WTC11 (cell line): ENCODE measurements at regions not wholly inside any gene's neighbourhood (a gene's known extent, or its start where the extent isn't known, plus 50 kb on each side); places are given as distances from the start of the nearest gene placed in this dataset.

Source experiments
- ATAC-seq: fragments of 200-7000 bp; cut with Tn5 transposase; 2 replicates; pipeline ENCODE4 v1.10.0; 2021; ENCODE audit warnings: mild to moderate bottlenecking, moderate library complexity
- CTCF ChIA-PET: fragments of 300-600 bp; sonication (Branson Sonifier 250); formaldehyde crosslinking; loops from one replicate; lab custom pipeline; 2021; ENCODE audit warnings: antibody characterized with exemption; lab: Charles Lee
- POLR2A ChIA-PET: fragments of 350-600 bp; sonication (Branson Sonifier 250); formaldehyde crosslinking; loops from one replicate; lab custom pipeline; 2021; ENCODE audit warnings: antibody characterized with exemption; lab: Charles Lee
- DNase-seq: peaks from one replicate; pipeline ENCODE4 v3.0.0; 2021; ENCODE audit warnings: low spot score
- H3K27ac Mint-ChIP-seq: 2 replicates; pipeline ENCODE4 v1.8.0; 2021; ENCODE audit warnings: mixed read lengths
- H3K27me3 Mint-ChIP-seq: 2 replicates; pipeline ENCODE4 v1.8.0; 2021; ENCODE audit warnings: low read depth, mild to moderate bottlenecking, moderate library complexity, mixed read lengths
- H3K36me3 Mint-ChIP-seq: 2 replicates; pipeline ENCODE4 v1.8.0; 2021; ENCODE audit warnings: mixed read lengths
- H3K4me1 Mint-ChIP-seq: 2 replicates; pipeline ENCODE4 v1.8.0; 2022; ENCODE audit warnings: mixed read lengths
- H3K4me3 Mint-ChIP-seq: 2 replicates; pipeline ENCODE4 v1.8.0; 2021; ENCODE audit warnings: mild to moderate bottlenecking, moderate library complexity, mixed read lengths
- H3K9me3 Mint-ChIP-seq: 2 replicates; pipeline ENCODE4 v1.8.0; 2021; ENCODE audit warnings: mixed read lengths
- AFF4 ChIP-seq: sonication (generic); formaldehyde crosslinking; IDR thresholded peaks from 2 replicates; pipeline ENCODE4 v1.8.1; 2023; ENCODE audit warnings: mild to moderate bottlenecking, missing genetic modification reagents, borderline replicate concordance
- ARID4B ChIP-seq: sonication (generic); formaldehyde crosslinking; IDR thresholded peaks from 2 replicates; pipeline ENCODE4 v1.8.0; 2023; ENCODE audit warnings: missing genetic modification reagents, mild to moderate bottlenecking, borderline replicate concordance
- E2F4 ChIP-seq: sonication (generic); formaldehyde crosslinking; IDR thresholded peaks from 2 replicates; pipeline ENCODE4 v1.8.1; 2022; ENCODE audit warnings: low read depth, mild to moderate bottlenecking, moderate library complexity, missing genetic modification reagents, borderline replicate concordance
- E2F5 ChIP-seq: sonication (generic); formaldehyde crosslinking; IDR thresholded peaks from 2 replicates; pipeline ENCODE4 v1.8.1; 2022; ENCODE audit warnings: mild to moderate bottlenecking, moderate library complexity, missing genetic modification reagents
- ESRRA ChIP-seq: sonication (generic); formaldehyde crosslinking; IDR thresholded peaks from 2 replicates; pipeline ENCODE4 v1.8.1; 2022; ENCODE audit warnings: mild to moderate bottlenecking, missing genetic modification reagents, borderline replicate concordance
- GABPB1 ChIP-seq: sonication (generic); formaldehyde crosslinking; IDR thresholded peaks from 2 replicates; pipeline ENCODE4 v1.8.1; 2023; ENCODE audit warnings: mild to moderate bottlenecking, missing genetic modification reagents
- JAZF1 ChIP-seq: fragments of 250-450 bp; sonication (Bioruptor Pico); IDR thresholded peaks from 2 replicates; pipeline ENCODE4 v1.9.0; 2021; ENCODE audit warnings: moderate library complexity, mild to moderate bottlenecking, inconsistent platforms
- KAT7 ChIP-seq: sonication (generic); formaldehyde crosslinking; IDR thresholded peaks from 2 replicates; pipeline ENCODE4 v1.8.1; 2023; ENCODE audit warnings: missing genetic modification reagents, mild to moderate bottlenecking, borderline replicate concordance
- MLX ChIP-seq: sonication (generic); formaldehyde crosslinking; IDR thresholded peaks from 2 replicates; pipeline ENCODE4 v1.8.1; 2023; ENCODE audit warnings: mild to moderate bottlenecking, missing genetic modification reagents, moderate library complexity
- NFE2L1 ChIP-seq: sonication (generic); formaldehyde crosslinking; IDR thresholded peaks from 2 replicates; pipeline ENCODE4 v1.8.1; 2023; ENCODE audit warnings: missing genetic modification reagents
- NR2C2 ChIP-seq: sonication (generic); formaldehyde crosslinking; IDR thresholded peaks from 2 replicates; pipeline ENCODE4 v1.8.0; 2022; ENCODE audit warnings: mild to moderate bottlenecking, missing genetic modification reagents
- NR3C1 ChIP-seq: sonication (generic); formaldehyde crosslinking; conservative IDR thresholded peaks from 2 replicates; pipeline ENCODE4 v1.8.1; 2023; ENCODE audit warnings: low read depth, mild to moderate bottlenecking, missing genetic modification reagents
- OVOL2 ChIP-seq: fragments of 250-450 bp; sonication (Bioruptor Pico); IDR thresholded peaks from 2 replicates; pipeline ENCODE4 v1.9.0; 2021; ENCODE audit warnings: mild to moderate bottlenecking, borderline replicate concordance
- PREB ChIP-seq: sonication (generic); formaldehyde crosslinking; IDR thresholded peaks from 2 replicates; pipeline ENCODE4 v1.8.1; 2022; ENCODE audit warnings: mild to moderate bottlenecking, missing genetic modification reagents, moderate library complexity, borderline replicate concordance
- SP1 ChIP-seq: sonication (generic); formaldehyde crosslinking; conservative IDR thresholded peaks from 2 replicates; pipeline ENCODE4 v1.8.1; 2022; ENCODE audit warnings: missing genetic modification reagents
- STAT6 ChIP-seq: sonication (generic); formaldehyde crosslinking; conservative IDR thresholded peaks from 2 replicates; pipeline ENCODE4 v1.8.1; 2023; ENCODE audit warnings: mild to moderate bottlenecking, low read depth, missing genetic modification reagents, moderate library complexity
- USF1 ChIP-seq: sonication (generic); formaldehyde crosslinking; IDR thresholded peaks from 2 replicates; pipeline ENCODE4 v1.8.0; 2022; ENCODE audit warnings: mild to moderate bottlenecking, missing genetic modification reagents
- ZNF219 ChIP-seq: sonication (generic); formaldehyde crosslinking; IDR thresholded peaks from 2 replicates; pipeline ENCODE4 v1.8.0; 2023; ENCODE audit warnings: missing genetic modification reagents, mild to moderate bottlenecking, borderline replicate concordance
- ZNF416 ChIP-seq: fragments of 250-450 bp; sonication (Bioruptor Pico); IDR thresholded peaks from 2 replicates; pipeline ENCODE4 v1.9.0; 2021; ENCODE audit warnings: mild to moderate bottlenecking, inconsistent platforms

- ChIA-PET POLR2A (no interaction called here), CTCF (no interaction called here)
- DNase-seq (no peak), ATAC-seq (no peak)
- Mint-ChIP-seq H3K4me1 (no peaks in the 10 kb centered on the region), H3K9me3 (no peaks in the 10 kb centered on the region), H3K27me3 (no peaks in the 10 kb centered on the region), H3K27ac (no peak overlapping the region), H3K36me3 (no peaks in the 10 kb centered on the region), H3K4me3 (no peak overlapping the region)
- no peak for TF ChIP-seq STAT6 (CRISPR knock-in tag)
- no peak for TF ChIP-seq E2F5
- no peak for TF ChIP-seq NR2C2 (CRISPR knock-in tag)
- TF ChIP-seq ZNF416 (CRISPR knock-in tag): no peak
- no peak for TF ChIP-seq USF1 (CRISPR knock-in tag)
- no peak for TF ChIP-seq PREB
- TF ChIP-seq AFF4: no peak
- no peak for TF ChIP-seq OVOL2
- TF ChIP-seq NFE2L1 (CRISPR knock-in tag): no peak
- TF ChIP-seq GABPB1 (CRISPR knock-in tag): no peak
- TF ChIP-seq JAZF1 (CRISPR knock-in tag): no peak
- TF ChIP-seq ZNF219 (CRISPR knock-in tag): no peak
These were observed 803.3 kb downstream of the DIPK2A start for GRCh38 chr3:144774897-144775296.

- no peak for DNase-seq
- Mint-ChIP-seq H3K36me3 (no peaks in the 10 kb centered on the region), H3K4me3 (no peak overlapping the region), H3K27me3 (no peaks in the 10 kb centered on the region), H3K27ac (no peak overlapping the region), H3K4me1 (no peaks in the 10 kb centered on the region), H3K9me3 (no peaks in the 10 kb centered on the region; the same call in 1 of the 2 replicates)
- no peak for ATAC-seq
- ChIA-PET POLR2A (no interaction called here), CTCF (no interaction called here)
- TF ChIP-seq E2F5: no peak
- TF ChIP-seq MLX: no peak
- TF ChIP-seq ESRRA (CRISPR knock-in tag): no peak
- TF ChIP-seq KAT7: no peak
- no peak for TF ChIP-seq NR3C1 (CRISPR knock-in tag)
- TF ChIP-seq ARID4B (CRISPR knock-in tag): no peak
- no peak for TF ChIP-seq E2F4 (CRISPR knock-in tag)
- no peak for TF ChIP-seq SP1 (CRISPR knock-in tag)
These were observed 803.9 kb downstream of the DIPK2A start for GRCh38 chr3:144775551-144775950.
